ENCODE measurements at regions not wholly inside any gene's neighbourhood (a gene's known extent, or its start where the extent isn't known, plus 50 kb on each side); places are given as distances from the start of the nearest gene placed in this dataset.
"Not testable (repeated sequence)": the region's sequence is repeated elsewhere in the genome, so short reads cannot be mapped to it uniquely, and the experiment has no call there.

GRCh38 chr3:72065236-72065635 is 280.3 kb upstream of the PROK2 start:
- no peak for DNase-seq

GRCh38 chr3:72064727-72065126 is 279.8 kb upstream of the PROK2 start:
- DNase-seq, result not testable (repeated sequence)

GRCh38 chr3:72062017-72062416 is 277.1 kb upstream of the PROK2 start:
- no peak for DNase-seq

GRCh38 chr3:72060447-72061034 is 275.6 kb upstream of the PROK2 start:
- no peak for DNase-seq

GRCh38 chr3:72058493-72059081 is 273.6 kb upstream of the PROK2 start:
- DNase-seq, result no peak

GRCh38 chr3:72055436-72055835 is 270.5 kb upstream of the PROK2 start:
- DNase-seq, result no peak

GRCh38 chr3:72054976-72055375 is 270.0 kb upstream of the PROK2 start:
- no peak for DNase-seq

GRCh38 chr3:72052841-72053409 is 268.0 kb upstream of the PROK2 start:
- DNase-seq, result no peak

GRCh38 chr3:72050771-72051170 is 265.8 kb upstream of the PROK2 start:
- no peak for DNase-seq

- no peak for DNase-seq
These were observed 265.2 kb upstream of the PROK2 start for GRCh38 chr3:72050048-72050632.

GRCh38 chr3:72049300-72049699 is 264.4 kb upstream of the PROK2 start:
- no peak for DNase-seq

- no peak for DNase-seq
These were observed 263.9 kb upstream of the PROK2 start for GRCh38 chr3:72048873-72049272.

- no peak for DNase-seq
These were observed 262.4 kb upstream of the PROK2 start for GRCh38 chr3:72047221-72047871.

- no peak for DNase-seq
These were observed 259.4 kb upstream of the PROK2 start for GRCh38 chr3:72044231-72044855.

- no peak for DNase-seq
These were observed 258.5 kb upstream of the PROK2 start for GRCh38 chr3:72043204-72044133.

GRCh38 chr3:72042397-72043203 is 257.7 kb upstream of the PROK2 start:
- no peak for DNase-seq

- DNase-seq, result no peak
These were observed 256.6 kb upstream of the PROK2 start for GRCh38 chr3:72041511-72041910.

- DNase-seq, result no peak
These were observed 256.1 kb upstream of the PROK2 start for GRCh38 chr3:72041076-72041475.

GRCh38 chr3:72039677-72040076 is 254.7 kb upstream of the PROK2 start:
- DNase-seq, result no peak

GRCh38 chr3:72036899-72037298 is 252.0 kb upstream of the PROK2 start:
- no peak for DNase-seq

GRCh38 chr3:72035606-72036005 is 250.7 kb upstream of the PROK2 start:
- no peak for DNase-seq

Measured in T-helper 9 cell (primary cell).